ENCODE measurements at regions not wholly inside any gene's neighbourhood (a gene's known extent, or its start where the extent isn't known, plus 50 kb on each side); places are given as distances from the start of the nearest gene placed in this dataset.
"Not testable (repeated sequence)": the region's sequence is repeated elsewhere in the genome, so short reads cannot be mapped to it uniquely, and the experiment has no call there.

GRCh38 chr6:134676307-134677281, 273.3 kb downstream of the ALDH8A1 start:
- DNase-seq (ENCODE audit: low read depth in 2 of 3, low spot score in 2 of 3) = no peak

GRCh38 chr6:134675110-134676054, 274.5 kb downstream of the ALDH8A1 start:
- DNase-seq (ENCODE audit: low read depth in 2 of 3, low spot score in 2 of 3) = no peak

- DNase-seq (ENCODE audit: low read depth in 2 of 3, low spot score in 2 of 3) = no peak
Measured at GRCh38 chr6:134674562-134674961, 275.3 kb downstream of the ALDH8A1 start.

- DNase-seq (ENCODE audit: low read depth in 2 of 3, low spot score in 2 of 3) = no peak
Measured at GRCh38 chr6:134669485-134669884, 280.4 kb downstream of the ALDH8A1 start.

GRCh38 chr6:134667111-134667510, 282.8 kb downstream of the ALDH8A1 start:
- DNase-seq (ENCODE audit: low read depth in 2 of 3, low spot score in 2 of 3) = no peak

GRCh38 chr6:134666125-134666524, 283.8 kb downstream of the ALDH8A1 start:
- no peak for DNase-seq (ENCODE audit: low read depth in 2 of 3, low spot score in 2 of 3)

- DNase-seq (ENCODE audit: low read depth in 2 of 3, low spot score in 2 of 3) = no peak
Measured at GRCh38 chr6:134665029-134665723, 284.7 kb downstream of the ALDH8A1 start.

GRCh38 chr6:134663800-134664535, 285.9 kb downstream of the ALDH8A1 start:
- no peak for DNase-seq (ENCODE audit: low read depth in 2 of 3, low spot score in 2 of 3)

GRCh38 chr6:134663356-134663755, 286.5 kb downstream of the ALDH8A1 start:
- no peak for DNase-seq (ENCODE audit: low read depth in 2 of 3, low spot score in 2 of 3)

- no peak for DNase-seq (ENCODE audit: low read depth in 2 of 3, low spot score in 2 of 3)
Measured at GRCh38 chr6:134662077-134662700, 287.7 kb downstream of the ALDH8A1 start.

GRCh38 chr6:134659885-134660284, 290.0 kb downstream of the ALDH8A1 start:
- not testable (repeated sequence) for DNase-seq (ENCODE audit: low read depth in 2 of 3, low spot score in 2 of 3)

GRCh38 chr6:134658596-134658995, 291.3 kb downstream of the ALDH8A1 start:
- DNase-seq (ENCODE audit: low read depth in 2 of 3, low spot score in 2 of 3) = no peak

GRCh38 chr6:134657751-134658527, 292.0 kb downstream of the ALDH8A1 start:
- DNase-seq (ENCODE audit: low read depth in 2 of 3, low spot score in 2 of 3) = no peak

GRCh38 chr6:134657343-134657742, 292.6 kb downstream of the ALDH8A1 start:
- DNase-seq (ENCODE audit: low read depth in 2 of 3, low spot score in 2 of 3) = no peak

GRCh38 chr6:134654751-134655150, 295.1 kb downstream of the ALDH8A1 start:
- DNase-seq (ENCODE audit: low read depth in 2 of 3, low spot score in 2 of 3) = no peak

GRCh38 chr6:134651519-134651918, 298.4 kb downstream of the ALDH8A1 start:
- DNase-seq (ENCODE audit: low read depth in 2 of 3, low spot score in 2 of 3) = no peak

GRCh38 chr6:134647861-134648260, 302.0 kb downstream of the ALDH8A1 start:
- no peak for DNase-seq (ENCODE audit: low read depth in 2 of 3, low spot score in 2 of 3)

GRCh38 chr6:134642819-134643218, 307.1 kb downstream of the ALDH8A1 start:
- DNase-seq (ENCODE audit: low read depth in 2 of 3, low spot score in 2 of 3) = no peak

GRCh38 chr6:134642279-134642678, 307.6 kb downstream of the ALDH8A1 start:
- DNase-seq (ENCODE audit: low read depth in 2 of 3, low spot score in 2 of 3) = no peak

All from activated CD8-positive, alpha-beta memory T cell treated with anti-CD3 and anti-CD28 coated beads for 48 hours (primary cell).